ENCODE measurements at regions not wholly inside any gene's neighbourhood (a gene's known extent, or its start where the extent isn't known, plus 50 kb on each side); places are given as distances from the start of the nearest gene placed in this dataset.

- Histone ChIP-seq H3K4me1 (ENCODE audit: control insufficient read depth, insufficient read depth, low read length) (no peaks in the 10 kb centered on the region), H3K9me3 (ENCODE audit: control insufficient read depth, insufficient read depth, low read depth, low read length) (no peaks in the 10 kb centered on the region), H3K27me3 (ENCODE audit: control insufficient read depth, insufficient read depth, low read length) (no peaks in the 10 kb centered on the region), H3K4me3 (ENCODE audit: low read depth in 2 of 2, low read length in 2 of 2) (no peak overlapping the region), H3K27ac (ENCODE audit: low read length) (no peak overlapping the region), H3K36me3 (ENCODE audit: control insufficient read depth, insufficient read depth, low read length) (no peaks in the 10 kb centered on the region)
- no peak for TF ChIP-seq SIN3A (IDR thresholded peaks at IDR 0.05; ENCODE audit: borderline replicate concordance, insufficient read depth, low read depth, low read length)
- CTCF ChIA-PET, result no interaction called here
- intact Hi-C loops (cut with micrococcal nuclease; ENCODE audit: unreplicated experiment) (no loop called here), in situ Hi-C loops (cut with HindIII; ENCODE audit: low pct_unique_long_range_greater_than_20kb, low sequenced_read_pairs) (no loop called here)
- POLR2A ChIA-PET, result no interaction called here
- no TSS peak for BruUV-seq (replicated peaks)
- ATAC-seq, result no peak
- no peak for DNase-seq (ENCODE audit: low read depth, low spot score)
These were observed 698.5 kb upstream of the BRINP3 start for GRCh38 chr1:191176131-191176530.

GRCh38 chr1:191206513-191207207, 729.0 kb upstream of the BRINP3 start:
- H3K9me3 ChIP-seq (ENCODE audit: control insufficient read depth, insufficient read depth, low read depth, low read length), result no peaks in the 10 kb centered on the region
- CTCF ChIA-PET, result no interaction called here
- POLR2A ChIA-PET, result interaction anchor here (0.6 kb wide), 1 partner anchor 516 kb away, joined by 3 read pairs; no protein-coding TSS in a partner anchor
- no peak for TF ChIP-seq POLR2AphosphoS5 (IDR thresholded peaks at IDR 0.05; ENCODE audit: low read depth, low read length)
- no peak for TF ChIP-seq TCF7L2 (IDR thresholded peaks at IDR 0.05; ENCODE audit: low read depth, low read length)
- no peak for TF ChIP-seq CTCF (IDR thresholded peaks at IDR 0.05)
- no peak for TF ChIP-seq SIN3A (IDR thresholded peaks at IDR 0.05; ENCODE audit: borderline replicate concordance, insufficient read depth, low read depth, low read length)
- no peak for TF ChIP-seq REST (IDR thresholded peaks at IDR 0.05; ENCODE audit: insufficient read depth in 1 of 2, low read depth in 2 of 2, low read length in 1 of 2)
- H3K27ac ChIP-seq (ENCODE audit: low read length), result no peak overlapping the region
- BruUV-seq (replicated peaks), result no TSS peak
- H3K4me1 ChIP-seq (ENCODE audit: control insufficient read depth, insufficient read depth, low read length), result no peaks in the 10 kb centered on the region; the same call in 1 of the 2 replicates
- no peaks in the 10 kb centered on the region for H3K27me3 ChIP-seq (ENCODE audit: control insufficient read depth, insufficient read depth, low read length)
- in situ Hi-C loops (cut with HindIII; ENCODE audit: low pct_unique_long_range_greater_than_20kb, low sequenced_read_pairs) (no loop called here), intact Hi-C loops (cut with micrococcal nuclease; ENCODE audit: unreplicated experiment) (no loop called here)
- no peak overlapping the region for H3K4me3 ChIP-seq (ENCODE audit: low read depth in 2 of 2, low read length in 2 of 2)
- DNase-seq (ENCODE audit: low read depth, low spot score) (no peak), ATAC-seq (no peak)
- no peaks in the 10 kb centered on the region for H3K36me3 ChIP-seq (ENCODE audit: control insufficient read depth, insufficient read depth, low read length)

GRCh38 chr1:191222206-191222605, 744.5 kb upstream of the BRINP3 start:
- Histone ChIP-seq H3K4me3 (ENCODE audit: low read depth in 2 of 2, low read length in 2 of 2) (no peak overlapping the region), H3K27ac (ENCODE audit: low read length) (no peak overlapping the region), H3K4me1 (ENCODE audit: control insufficient read depth, insufficient read depth, low read length) (no peaks in the 10 kb centered on the region), H3K36me3 (ENCODE audit: control insufficient read depth, insufficient read depth, low read length) (no peaks in the 10 kb centered on the region), H3K27me3 (ENCODE audit: control insufficient read depth, insufficient read depth, low read length) (no peaks in the 10 kb centered on the region), H3K9me3 (ENCODE audit: control insufficient read depth, insufficient read depth, low read depth, low read length) (no peaks in the 10 kb centered on the region)
- intact Hi-C loops (cut with micrococcal nuclease; ENCODE audit: unreplicated experiment), result no loop called here
- in situ Hi-C loops (cut with HindIII; ENCODE audit: low pct_unique_long_range_greater_than_20kb, low sequenced_read_pairs), result no loop called here
- no TSS peak for BruUV-seq (replicated peaks)
- no peak for TF ChIP-seq SIN3A (IDR thresholded peaks at IDR 0.05; ENCODE audit: borderline replicate concordance, insufficient read depth, low read depth, low read length)
- no peak for TF ChIP-seq CTCF (IDR thresholded peaks at IDR 0.05)
- no peak for TF ChIP-seq REST (IDR thresholded peaks at IDR 0.05; ENCODE audit: insufficient read depth in 1 of 2, low read depth in 2 of 2, low read length in 1 of 2)
- no peak for TF ChIP-seq TCF7L2 (IDR thresholded peaks at IDR 0.05; ENCODE audit: low read depth, low read length)
- TF ChIP-seq POLR2AphosphoS5 (IDR thresholded peaks at IDR 0.05; ENCODE audit: low read depth, low read length), result no peak
- POLR2A ChIA-PET, result no interaction called here
- ATAC-seq (no peak), DNase-seq (ENCODE audit: low read depth, low spot score) (no peak)
- CTCF ChIA-PET, result no interaction called here
